Panc1 (cell line): ENCODE measurements at regions not wholly inside any gene's neighbourhood (a gene's known extent, or its start where the extent isn't known, plus 50 kb on each side); places are given as distances from the start of the nearest gene placed in this dataset.
A peak's percentile ranks its signal among the peaks of the same experiment; 100 is the strongest.

Experiments
- ATAC-seq: fragments of 200-7000 bp; cut with Tn5 transposase; 2 replicates; pipeline ENCODE4 v1.9.1; 2020; ENCODE audit warnings: mild to moderate bottlenecking, moderate library complexity
- BruUV-seq: library from RNA; stranded (reverse); fragments of 400-500 nt; replicated peaks from 2 replicates; lab custom pipeline; 2021; lab: Mats Ljungman, UMichigan
- CTCF ChIA-PET: fragments of 300-600 bp; sonication (Branson Sonifier 250); formaldehyde crosslinking; loops from one replicate; lab custom pipeline; 2022; ENCODE audit warnings: antibody characterized with exemption; lab: Charles Lee
- POLR2A ChIA-PET: fragments of 300-600 bp; sonication (Branson Sonifier 250); formaldehyde crosslinking; loops from one replicate; lab custom pipeline; 2022; ENCODE audit warnings: antibody characterized with exemption; lab: Charles Lee
- DNase-seq: peaks from one replicate; pipeline ENCODE4 v3.0.0-alpha.2; 2010; ENCODE audit warnings: low read depth, low spot score
- H3K27ac ChIP-seq: 2 replicates; pipeline ENCODE4 v1.5.1; 2011; ENCODE audit warnings: mild to moderate bottlenecking, low read length, inconsistent platforms
- H3K27me3 ChIP-seq: fragments of 200-500 bp; sonication (Bioruptor generic); 2 replicates; pipeline ENCODE4 v1.6.0; 2014; ENCODE audit warnings: low read length, inconsistent platforms; ENCODE audit not compliant: control insufficient read depth, insufficient read depth
- H3K36me3 ChIP-seq: fragments of 200-500 bp; sonication (Bioruptor generic); 2 replicates; pipeline ENCODE4 v1.5.1; 2014; ENCODE audit warnings: inconsistent platforms, mild to moderate bottlenecking, low read length, moderate library complexity; ENCODE audit not compliant: control insufficient read depth, insufficient read depth
- H3K4me1 ChIP-seq: 2 replicates; pipeline ENCODE4 v1.5.1; 2011; ENCODE audit warnings: inconsistent platforms, mild to moderate bottlenecking, low read length, moderate library complexity; ENCODE audit not compliant: control insufficient read depth, insufficient read depth
- H3K4me3 ChIP-seq, 2 experiments: 2 replicates each; pipeline ENCODE4 v1.5.1; 2011 to 2012; ENCODE audit warnings: low read depth in 2 of 2, low read length in 2 of 2, mild to moderate bottlenecking in 2 of 2, inconsistent platforms in 1 of 2, moderate library complexity in 1 of 2
- H3K9me3 ChIP-seq: fragments of 200-500 bp; sonication (Bioruptor generic); 2 replicates; pipeline ENCODE4 v1.5.1; 2014; ENCODE audit warnings: low read depth, mild to moderate bottlenecking, inconsistent platforms, low read length, moderate library complexity; ENCODE audit not compliant: control insufficient read depth, insufficient read depth
- CTCF ChIP-seq: fragments of 450-650 bp; IDR thresholded peaks from 2 replicates; pipeline ENCODE4 v1.5.1; 2017; ENCODE audit warnings: mild to moderate bottlenecking
- POLR2AphosphoS5 ChIP-seq: IDR thresholded peaks from 2 replicates; pipeline ENCODE4 v1.6.1; 2012; ENCODE audit warnings: mild to moderate bottlenecking, low read depth, low read length, moderate library complexity
- REST ChIP-seq, 2 experiments: IDR thresholded peaks; 2 replicates each; pipeline ENCODE4 v1.6.1; 2011 to 2012; ENCODE audit warnings: low read depth in 2 of 2, control low read depth in 1 of 2, low read length in 1 of 2, mild to moderate bottlenecking in 1 of 2, moderate library complexity in 1 of 2; ENCODE audit not compliant: insufficient read depth in 1 of 2
- SIN3A ChIP-seq: IDR thresholded peaks from 2 replicates; pipeline ENCODE4 v1.6.1; 2012; ENCODE audit warnings: low read depth, mild to moderate bottlenecking, low read length, moderate library complexity, borderline replicate concordance; ENCODE audit not compliant: insufficient read depth
- TCF7L2 ChIP-seq: IDR thresholded peaks from 2 replicates; pipeline ENCODE4 v1.6.1; 2011; ENCODE audit warnings: mild to moderate bottlenecking, low read depth, low read length, inconsistent platforms
- in situ Hi-C: cut with HindIII; loops from 2 replicates; pipeline ENCODE4 v1.10.0; 2016; ENCODE audit warnings: low sequenced_read_pairs, low pct_unique_long_range_greater_than_20kb
- intact Hi-C: fragments of 100-400 bp; cut with micrococcal nuclease; formaldehyde crosslinking; loops from one replicate; pipeline ENCODE4 v1.10.0; 2022; ENCODE audit not compliant: unreplicated experiment

- CTCF ChIA-PET, result no interaction called here
- intact Hi-C loops (no loop called here), in situ Hi-C loops (no loop called here)
- Histone ChIP-seq H3K27me3 (no peaks in the 10 kb centered on the region), H3K9me3 (no peaks in the 10 kb centered on the region), H3K4me1 (no peaks in the 10 kb centered on the region), H3K27ac (no peak overlapping the region), H3K36me3 (no peaks in the 10 kb centered on the region), H3K4me3 (peak overlapping the region in 1 of 2 experiments; percentile 17; a peak in 2 of 4 replicates)
- TF ChIP-seq POLR2AphosphoS5 (no peak), SIN3A (no peak), TCF7L2 (no peak), CTCF (no peak), REST (IDR thresholded peaks at IDR 0.05; ENCODE audit: insufficient read depth in 1 of 2, low read depth in 2 of 2, low read length in 1 of 2) (no peak)
- DNase-seq, result no peak
- POLR2A ChIA-PET, result no interaction called here
- no peak for ATAC-seq
- no TSS peak for BruUV-seq
These were observed 441.6 kb upstream of the SALL1 start for GRCh38 chr16:51592535-51593300.

GRCh38 chr16:51592001-51592501 lies 441.0 kb upstream of the SALL1 start:
- no peak for DNase-seq
- intact Hi-C loops (no loop called here), in situ Hi-C loops (no loop called here)
- BruUV-seq, result no TSS peak
- no peak for TF ChIP-seq POLR2AphosphoS5
- no peak for TF ChIP-seq SIN3A
- TF ChIP-seq REST (IDR thresholded peaks at IDR 0.05; ENCODE audit: insufficient read depth in 1 of 2, low read depth in 2 of 2, low read length in 1 of 2), result no peak
- no peak for TF ChIP-seq CTCF
- TF ChIP-seq TCF7L2, result no peak
- CTCF ChIA-PET, result no interaction called here
- Histone ChIP-seq H3K27me3 (no peaks in the 10 kb centered on the region), H3K36me3 (no peaks in the 10 kb centered on the region), H3K4me3 (peak overlapping the region in 1 of 2 experiments; percentile 17; a peak in 2 of 4 replicates), H3K27ac (no peak overlapping the region), H3K4me1 (no peaks in the 10 kb centered on the region), H3K9me3 (no peaks in the 10 kb centered on the region)
- POLR2A ChIA-PET, result no interaction called here
- no peak for ATAC-seq
